ELF-1 (cell line): ENCODE measurements at regions not wholly inside any gene's neighbourhood (a gene's known extent, or its start where the extent isn't known, plus 50 kb on each side); places are given as distances from the start of the nearest gene placed in this dataset.

Experiments
- DNase-seq: peaks from one replicate; pipeline ENCODE4 v3.0.0-alpha.2; 2016; ENCODE audit warnings: low read depth, low spot score

DNA sequence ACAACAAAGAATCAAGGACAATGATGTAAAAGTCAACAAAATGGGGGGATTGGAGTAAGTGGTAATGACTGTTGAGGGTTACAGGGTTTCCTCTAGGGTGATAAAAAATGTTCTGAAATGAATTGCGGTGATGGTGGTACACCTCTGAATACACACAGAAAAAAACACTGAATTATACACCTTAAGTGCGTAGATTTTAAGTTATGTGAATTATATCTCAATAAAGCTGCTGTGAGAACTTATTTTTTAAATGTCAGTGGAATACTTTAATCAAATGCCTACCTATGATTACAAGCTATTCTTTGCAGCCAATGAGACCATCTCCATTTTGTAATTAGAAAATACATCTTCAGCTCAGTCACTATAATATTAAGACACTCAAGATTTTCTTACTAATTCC is 53.5 kb downstream of the ZNF608 start:
- no peak for DNase-seq

- no peak for DNase-seq
These were observed 54.1 kb downstream of the ZNF608 start for GRCh38 chr5:124692324-124692723.

DNA sequence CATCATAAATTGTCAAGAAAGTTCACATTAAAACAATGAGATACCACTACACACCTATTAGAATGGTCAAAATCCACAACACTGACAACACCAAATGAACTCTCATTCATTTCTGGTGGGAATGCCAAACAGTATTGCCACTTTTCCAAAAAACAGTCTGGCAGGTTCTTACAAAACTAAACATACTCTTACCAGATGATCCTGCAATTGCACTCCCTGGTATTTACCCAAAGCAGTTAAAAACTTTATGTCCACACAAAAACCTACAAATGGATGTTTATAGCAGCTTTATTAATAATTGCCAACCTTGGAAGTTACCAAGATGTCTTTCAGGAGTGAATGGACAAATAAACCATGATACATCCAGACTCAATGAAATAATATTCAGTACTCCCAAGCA is 56.8 kb downstream of the ZNF608 start:
- DNase-seq = no peak

DNA sequence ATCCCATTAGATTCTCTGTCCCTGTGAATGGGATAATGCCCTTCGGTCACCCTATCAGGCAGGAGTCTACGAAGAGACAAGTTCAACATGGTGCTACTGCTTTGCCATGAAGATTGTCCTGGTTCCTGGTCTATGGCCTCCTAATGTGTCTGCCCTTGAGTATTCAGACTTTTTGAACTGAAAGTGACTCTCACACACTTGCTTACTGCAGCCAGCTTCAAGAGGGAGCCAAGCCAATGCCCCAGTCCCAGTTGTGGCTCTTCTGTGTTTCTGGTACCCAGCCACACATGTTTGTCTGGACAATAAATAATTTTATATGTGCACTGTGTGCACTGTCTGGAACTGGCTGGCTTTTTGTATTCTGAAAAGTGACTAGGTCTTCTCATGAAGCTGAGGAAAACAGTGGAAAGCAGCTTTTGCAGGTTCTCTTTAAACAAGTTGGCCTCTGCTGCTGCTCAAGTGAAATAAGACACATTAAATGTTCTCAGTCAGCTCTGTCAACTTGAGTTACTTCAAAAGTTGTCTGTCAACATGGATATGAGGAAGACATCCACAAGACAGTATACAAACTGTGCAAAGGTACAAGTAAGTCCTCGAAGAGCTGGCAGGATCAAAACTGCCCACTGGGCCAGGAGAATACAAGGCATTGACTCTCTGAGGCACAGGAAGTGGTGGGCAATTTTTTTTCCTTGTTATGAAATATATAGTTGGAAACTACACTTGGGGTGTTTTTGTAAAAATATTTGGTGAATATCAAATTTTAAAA is 60.0 kb downstream of the ZNF608 start:
- DNase-seq = no peak

GRCh38 chr5:124685404-124685930 is 61.0 kb downstream of the ZNF608 start:
- no peak for DNase-seq

DNA sequence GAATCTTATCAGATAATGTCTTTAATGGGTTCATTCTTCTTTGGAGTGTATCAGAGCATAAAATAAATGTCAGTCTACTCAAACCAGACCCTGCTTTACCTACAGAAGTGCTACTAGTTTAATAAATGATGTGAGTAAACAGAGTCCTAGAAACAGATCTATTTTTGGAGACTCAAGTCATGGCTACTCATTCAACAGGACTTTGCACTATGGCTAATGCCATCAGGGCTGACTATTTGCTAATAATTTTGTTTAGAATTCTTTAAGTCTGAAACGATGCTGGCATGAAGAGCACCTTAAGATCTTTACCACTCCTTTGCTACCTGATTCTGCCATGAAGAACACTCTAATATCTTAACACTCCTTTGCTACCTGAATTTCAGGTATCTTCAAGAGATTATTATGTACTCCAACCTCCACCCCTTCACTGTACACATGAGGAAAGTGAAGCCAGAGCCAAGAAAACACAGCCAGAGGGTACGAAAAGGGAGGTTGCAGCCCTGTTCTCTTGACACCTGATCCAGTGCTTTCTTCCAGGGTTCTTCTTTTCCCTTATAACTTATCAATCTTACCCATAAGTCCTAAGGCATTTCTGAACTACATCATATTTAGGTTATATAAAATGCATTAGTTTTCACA is 62.4 kb downstream of the ZNF608 start:
- DNase-seq = no peak

- DNase-seq = no peak
These were observed 66.8 kb downstream of the ZNF608 start for GRCh38 chr5:124679578-124680199.

GRCh38 chr5:124678922-124679519 is 67.4 kb downstream of the ZNF608 start:
- no peak for DNase-seq

- no peak for DNase-seq
These were observed 68.0 kb downstream of the ZNF608 start for GRCh38 chr5:124678468-124678867.

GRCh38 chr5:124677374-124678351 is 68.8 kb downstream of the ZNF608 start:
- DNase-seq = no peak

DNA sequence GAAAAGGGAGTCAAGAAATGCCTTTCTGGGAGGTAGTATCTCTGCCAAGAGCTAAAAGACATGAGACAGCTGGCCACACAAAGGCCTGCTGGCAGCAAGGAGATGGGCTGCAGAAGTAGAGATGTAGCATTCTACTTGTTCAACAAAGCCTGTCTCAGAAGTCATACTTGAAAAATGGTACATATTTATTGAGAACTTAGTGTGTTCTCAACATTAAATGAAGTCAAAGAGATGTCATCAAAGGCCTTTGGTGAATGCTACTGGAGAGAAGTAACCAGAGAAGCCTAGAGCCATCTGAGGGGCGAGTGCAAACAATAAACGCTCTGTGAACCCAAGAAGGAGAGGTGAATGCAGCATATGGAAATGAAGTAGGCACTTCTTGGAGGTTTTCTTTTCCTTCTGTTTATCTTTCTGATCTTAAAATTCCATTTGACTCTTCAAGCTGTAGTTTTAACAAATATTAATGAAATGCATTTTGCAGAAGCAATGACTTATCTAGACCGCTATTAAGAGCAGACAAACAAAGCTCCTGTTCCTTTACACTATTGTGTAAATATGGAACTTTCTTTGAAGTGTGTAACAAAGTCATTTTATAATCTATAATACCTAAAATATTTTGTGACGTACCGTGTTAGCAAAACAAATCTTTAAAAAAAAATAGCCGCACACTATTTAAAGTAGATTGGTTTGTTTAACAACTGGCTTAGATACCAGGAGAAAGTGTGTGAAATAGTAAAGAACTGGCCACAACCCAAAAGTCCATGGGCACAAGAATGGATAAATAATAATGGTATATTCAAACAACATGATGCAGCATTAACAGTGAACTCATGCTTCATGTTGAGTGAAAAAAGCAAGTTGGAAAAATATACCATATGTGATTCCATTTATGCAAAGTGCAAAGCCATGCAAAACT is 70.2 kb downstream of the ZNF608 start:
- no peak for DNase-seq

GRCh38 chr5:124671193-124671592 is 75.2 kb downstream of the ZNF608 start:
- DNase-seq = no peak

- no peak for DNase-seq
These were observed 75.7 kb downstream of the ZNF608 start for GRCh38 chr5:124670722-124671184.

DNA sequence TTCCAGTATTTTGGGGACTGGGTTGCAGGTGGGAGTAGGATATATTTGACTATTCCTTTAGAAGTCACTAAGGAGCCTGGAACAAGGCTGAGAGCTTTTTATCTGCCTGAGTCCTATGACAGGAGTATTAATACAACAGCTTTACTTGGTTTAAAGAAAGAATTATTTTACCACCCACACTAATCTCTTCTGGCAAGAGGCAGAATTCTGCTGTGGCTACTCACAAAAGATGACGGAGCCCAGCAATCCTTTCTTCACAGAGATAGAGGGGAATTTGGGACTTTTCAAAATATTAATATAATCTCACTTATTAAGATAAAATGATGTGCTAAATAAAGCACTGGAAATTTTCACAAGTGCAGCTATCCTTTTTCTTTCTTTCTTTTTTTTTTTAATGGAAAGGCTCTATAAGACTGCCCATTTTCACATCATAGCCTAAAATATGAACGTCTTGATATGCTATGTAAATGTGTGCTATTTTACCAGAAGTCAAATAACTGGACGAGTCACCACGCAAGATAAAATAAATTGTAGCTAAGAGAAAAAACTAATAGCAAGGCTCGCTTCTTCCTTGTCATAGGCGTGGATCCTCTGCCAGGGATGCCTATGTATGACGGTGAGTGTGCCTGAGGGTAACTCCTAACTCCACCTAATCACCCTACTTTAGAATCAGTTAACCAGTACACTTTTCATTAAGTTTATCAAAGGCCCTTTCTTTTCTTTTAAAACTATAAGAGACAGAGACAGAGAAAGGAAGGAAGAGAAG is 76.3 kb downstream of the ZNF608 start:
- DNase-seq = no peak

GRCh38 chr5:124669300-124669648 is 77.2 kb downstream of the ZNF608 start:
- no peak for DNase-seq

DNA sequence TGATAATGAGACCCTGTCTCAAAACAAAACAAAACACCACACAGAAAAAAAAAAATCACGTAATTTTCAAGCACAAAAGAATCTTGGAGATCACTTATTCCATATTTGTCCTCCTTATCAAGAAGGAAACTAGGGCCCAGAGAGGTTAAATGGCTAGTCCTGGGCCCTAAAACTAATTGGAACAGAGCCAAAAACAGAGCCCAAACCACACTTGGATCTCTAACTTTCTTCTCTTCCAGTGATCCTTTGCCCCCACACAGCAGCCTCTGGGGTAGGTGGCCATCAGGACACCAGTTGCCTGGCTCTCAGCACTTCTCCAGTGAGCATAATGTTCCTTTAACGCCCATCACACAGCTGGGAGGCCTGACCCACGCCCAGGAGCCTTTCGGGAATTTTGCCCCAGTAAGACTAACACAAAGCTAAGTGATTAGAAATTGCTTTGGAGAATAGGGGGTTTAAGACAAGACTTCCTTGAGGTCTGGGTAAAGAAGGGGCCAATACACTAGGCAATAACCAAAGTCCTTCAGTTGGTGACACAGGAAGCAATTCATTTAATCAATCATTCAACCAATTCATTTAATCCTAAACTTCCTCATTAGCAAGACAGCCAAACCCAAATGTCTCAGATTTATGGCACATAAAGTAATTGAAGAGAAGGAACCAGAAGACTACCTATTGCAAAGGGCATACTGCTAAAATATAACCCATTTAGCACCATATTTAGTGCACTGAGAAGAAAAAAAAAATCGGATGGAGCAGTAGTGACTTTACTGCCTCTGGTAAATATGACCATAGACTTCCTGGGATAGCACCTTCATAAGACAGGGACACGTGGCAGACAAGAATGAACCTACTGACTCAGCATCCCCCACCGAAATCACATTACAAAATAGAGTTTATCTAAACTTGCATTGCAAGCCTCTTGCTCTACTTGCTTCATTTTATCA is 77.8 kb downstream of the ZNF608 start:
- no peak for DNase-seq

GRCh38 chr5:124665625-124666024 is 80.8 kb downstream of the ZNF608 start:
- no peak for DNase-seq

DNA sequence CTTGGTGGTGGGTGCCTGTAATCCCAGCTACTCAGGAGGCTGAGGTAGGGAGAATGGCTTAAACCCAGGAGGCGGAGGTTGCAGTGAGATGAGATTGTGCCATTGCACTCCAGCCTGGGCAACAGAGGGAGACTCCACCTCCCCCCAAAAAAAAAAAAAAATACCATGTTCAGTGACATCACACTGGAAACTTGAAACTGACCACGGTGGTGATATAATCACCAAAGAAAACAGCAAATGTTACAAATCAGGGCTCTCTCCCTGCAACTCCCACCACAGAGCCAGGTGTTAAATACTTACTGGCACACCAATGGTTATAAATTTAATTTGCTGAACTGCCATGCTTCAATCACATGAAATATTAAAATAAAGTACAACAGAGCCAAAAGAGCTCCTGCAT is 81.4 kb downstream of the ZNF608 start:
- no peak for DNase-seq
